Activated T-cell treated with anti-CD3 and anti-CD28 coated beads for 48 hours (primary cell): ENCODE measurements at regions not wholly inside any gene's neighbourhood (a gene's known extent, or its start where the extent isn't known, plus 50 kb on each side); places are given as distances from the start of the nearest gene placed in this dataset.

ENCODE experiments used
- DNase-seq: peaks from one replicate; pipeline ENCODE4 v3.0.0-alpha.2; 2020; ENCODE audit warnings: low read depth

- DNase-seq = no peak
These were observed 171.3 kb downstream of the C5orf15 start for GRCh38 chr5:133797167-133797566.

DNA sequence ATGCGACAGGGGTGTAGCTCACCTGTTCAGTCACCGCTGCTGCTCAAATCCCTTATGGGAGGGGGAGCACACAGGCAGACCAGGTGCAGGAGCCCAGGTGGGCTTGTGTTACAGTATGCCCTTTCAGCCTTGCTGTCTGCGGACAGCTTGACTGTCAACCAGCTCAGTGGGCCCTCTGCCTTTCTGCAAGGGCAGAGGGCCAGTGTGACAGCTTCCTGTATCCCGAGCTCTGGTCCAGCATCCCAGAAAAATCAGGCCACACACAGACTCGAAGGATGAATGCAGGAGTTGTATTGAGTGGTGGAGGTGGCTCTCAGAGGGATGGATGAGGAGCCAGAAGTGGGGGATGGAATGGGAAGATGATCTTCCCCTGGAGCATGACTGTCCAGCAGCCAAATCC is 172.2 kb downstream of the C5orf15 start:
- no peak for DNase-seq

DNA sequence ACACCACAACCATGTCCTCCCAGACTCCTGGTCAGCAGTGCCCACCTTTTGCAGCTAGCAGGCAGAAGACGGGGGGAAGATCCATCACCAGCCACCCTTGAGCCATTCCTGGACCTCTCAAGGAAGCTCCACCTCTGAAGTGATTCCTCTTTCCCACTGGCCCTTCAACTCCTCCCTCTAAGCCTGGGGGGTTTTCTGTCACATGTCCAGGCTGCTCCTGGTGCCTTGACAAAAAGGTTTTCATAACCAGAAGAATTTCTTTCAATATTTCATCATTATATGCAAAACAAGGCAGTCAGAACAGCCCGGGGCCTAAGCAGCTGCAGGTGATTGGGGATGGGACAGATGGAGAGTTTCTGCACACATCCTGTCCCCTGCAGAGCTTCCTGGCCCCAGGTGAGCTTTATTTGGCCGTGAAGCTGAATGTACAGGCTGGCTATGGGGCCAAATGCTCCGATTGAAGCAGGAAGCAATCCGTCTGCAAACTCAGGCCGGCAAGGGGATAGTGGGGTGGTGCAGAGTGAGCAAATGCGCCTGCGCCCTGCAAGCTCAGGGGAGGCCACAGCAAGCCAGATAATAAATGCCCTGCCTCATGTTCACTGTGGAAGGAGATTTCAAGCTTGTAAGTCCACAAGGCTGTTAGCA is 173.5 kb downstream of the C5orf15 start:
- DNase-seq = no peak

DNA sequence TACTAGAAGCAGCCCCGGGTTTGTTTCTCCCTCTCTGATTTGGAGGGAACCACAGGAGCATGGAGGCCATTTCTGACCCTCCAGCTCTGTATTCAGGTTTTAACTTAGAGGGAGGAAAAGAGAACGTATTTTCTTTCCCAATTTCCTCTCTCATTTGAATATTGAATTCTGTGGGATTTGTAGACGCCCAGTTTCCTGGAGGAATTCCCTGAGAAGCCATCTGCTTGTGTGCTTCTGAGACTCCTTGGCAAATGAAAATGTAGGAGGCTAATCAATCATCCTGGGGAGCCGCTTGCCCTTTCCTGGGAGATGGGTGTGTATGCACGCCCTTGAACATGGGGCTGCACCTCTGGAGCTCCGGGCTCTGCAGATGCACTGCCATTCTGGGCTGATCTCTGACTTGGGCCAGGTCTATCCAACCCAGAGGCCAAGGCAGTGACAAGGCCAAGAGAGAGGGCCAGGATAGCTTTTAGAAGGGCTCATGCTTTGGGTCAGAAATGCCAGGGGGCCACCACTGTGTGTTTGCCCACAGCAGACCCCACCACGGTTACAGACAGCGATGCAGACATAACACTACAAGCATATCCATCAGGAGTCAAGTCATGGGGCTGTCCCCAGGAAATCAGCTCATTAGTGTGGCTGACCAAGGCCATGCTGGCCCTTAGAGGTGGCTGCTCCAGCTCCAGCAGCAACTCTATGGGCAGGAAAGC is 174.5 kb downstream of the C5orf15 start:
- DNase-seq = no peak

GRCh38 chr5:133792655-133793054 is 175.8 kb downstream of the C5orf15 start:
- no peak for DNase-seq

DNA sequence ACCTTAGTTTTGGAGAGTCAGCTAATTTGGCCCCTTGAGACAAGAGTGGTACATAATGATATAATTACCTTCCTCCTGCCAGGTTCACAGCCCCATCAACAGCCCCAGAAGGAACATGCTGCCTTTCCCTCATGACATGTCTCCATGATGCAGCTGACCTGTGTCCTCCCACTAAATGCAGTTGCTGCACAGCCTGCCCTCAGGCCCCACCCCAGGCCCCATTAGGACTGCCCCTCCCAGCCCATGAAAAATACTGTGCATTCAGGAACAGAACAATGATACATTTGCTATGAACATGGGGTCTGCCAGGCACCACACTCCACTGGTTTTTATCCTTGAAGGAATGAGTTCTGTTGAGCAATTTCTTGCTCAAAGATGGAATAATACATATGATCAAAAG is 176.4 kb downstream of the C5orf15 start:
- DNase-seq = no peak

DNA sequence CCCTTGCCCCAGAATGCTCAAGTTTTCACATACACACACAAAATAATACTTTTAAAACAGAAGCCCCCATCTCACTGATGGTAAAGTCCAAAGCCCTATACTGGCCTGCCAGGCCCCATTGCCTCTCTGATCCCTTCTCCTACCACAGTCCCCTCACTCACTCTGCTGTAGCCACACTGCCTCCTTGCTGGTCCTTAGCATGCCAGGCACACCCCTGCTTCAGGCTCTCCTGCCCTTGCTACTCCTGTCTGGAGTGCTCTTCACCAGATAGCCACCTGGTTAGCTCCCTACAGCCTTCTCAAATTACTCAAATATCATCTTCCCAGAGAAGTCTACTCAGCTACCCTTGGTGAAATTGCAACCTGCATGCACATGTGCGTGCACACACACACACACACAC is 177.5 kb downstream of the C5orf15 start:
- no peak for DNase-seq

GRCh38 chr5:133789428-133789827 is 177.1 kb upstream of the FSTL4 start:
- DNase-seq = no peak

- DNase-seq = no peak
These were observed 175.8 kb upstream of the FSTL4 start for GRCh38 chr5:133788121-133788520.

GRCh38 chr5:133786420-133786819 is 174.1 kb upstream of the FSTL4 start:
- DNase-seq = no peak

- DNase-seq = no peak
These were observed 172.8 kb upstream of the FSTL4 start for GRCh38 chr5:133785182-133785581.

DNA sequence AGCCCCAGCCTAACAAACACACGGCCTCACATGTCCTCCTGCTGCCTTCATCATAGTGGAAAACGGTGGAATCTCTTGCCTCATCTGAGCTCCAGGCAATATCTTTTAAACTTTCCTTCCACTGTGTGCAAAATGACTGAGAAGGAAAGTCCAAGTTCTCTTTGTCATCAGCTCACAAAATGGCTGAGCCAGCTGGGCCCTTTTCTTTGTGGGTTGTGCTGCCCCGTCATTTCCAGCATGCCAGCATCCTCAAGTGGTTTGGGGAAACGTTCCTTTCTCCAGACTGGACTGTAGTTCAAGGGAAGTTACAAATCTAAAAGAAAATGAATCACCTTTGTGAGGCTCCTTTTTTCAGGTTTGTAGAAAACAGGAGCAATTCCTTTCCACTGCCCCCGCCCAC is 171.1 kb upstream of the FSTL4 start:
- no peak for DNase-seq

DNA sequence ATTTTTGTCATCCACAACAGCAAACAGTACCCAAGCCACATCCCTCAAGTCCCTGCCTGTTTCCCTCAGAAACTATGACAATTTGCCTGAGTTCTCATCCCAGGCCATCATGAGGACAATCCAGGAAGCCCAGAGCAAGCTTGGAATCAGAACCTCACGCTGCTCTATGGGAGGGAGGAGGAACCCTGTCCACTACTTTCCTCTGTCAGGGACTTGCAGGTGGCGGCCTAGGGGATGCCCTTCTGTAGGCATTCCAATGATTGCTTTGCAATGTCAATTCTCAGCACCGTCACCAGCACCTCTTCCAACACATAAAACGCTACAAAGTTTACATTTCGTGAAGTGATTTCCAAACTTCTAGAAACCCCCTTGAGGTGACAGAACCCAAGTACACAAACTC is 170.4 kb upstream of the FSTL4 start:
- no peak for DNase-seq

DNA sequence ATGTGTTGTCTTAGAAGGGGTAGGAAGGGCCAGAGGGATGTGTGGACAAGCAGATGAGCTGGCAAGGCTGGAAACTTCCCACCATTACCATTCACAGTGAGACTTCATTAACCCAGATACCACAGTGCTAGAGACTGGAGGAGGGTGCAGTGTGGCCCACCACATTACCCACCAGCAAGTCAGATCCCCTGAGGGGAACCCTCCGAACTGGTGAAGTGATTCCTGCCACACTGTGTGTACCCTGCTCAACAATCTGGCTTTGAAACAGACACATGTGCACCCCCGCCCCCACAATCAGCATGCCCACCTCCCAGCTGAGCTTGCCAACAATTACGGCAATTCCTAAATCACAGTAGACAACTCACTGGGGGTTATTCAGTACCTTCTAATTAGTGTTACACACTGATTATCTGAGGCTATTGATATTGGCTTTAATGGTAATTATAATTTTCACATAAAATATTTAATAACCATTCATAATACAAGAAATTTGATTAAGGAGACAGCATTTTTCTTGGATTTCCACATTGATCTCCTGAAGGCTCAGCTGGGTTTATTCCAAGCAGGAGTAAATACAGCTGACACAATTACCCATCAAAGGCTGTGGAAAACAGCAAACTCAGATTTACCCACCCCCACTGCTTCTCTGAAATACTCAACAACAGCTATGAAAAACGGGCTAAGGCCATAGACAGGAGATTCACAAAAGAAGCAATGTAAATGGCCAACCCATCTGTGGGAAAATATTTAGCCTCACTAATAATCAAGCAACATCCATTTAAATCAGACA is 169.3 kb upstream of the FSTL4 start:
- DNase-seq = no peak

DNA sequence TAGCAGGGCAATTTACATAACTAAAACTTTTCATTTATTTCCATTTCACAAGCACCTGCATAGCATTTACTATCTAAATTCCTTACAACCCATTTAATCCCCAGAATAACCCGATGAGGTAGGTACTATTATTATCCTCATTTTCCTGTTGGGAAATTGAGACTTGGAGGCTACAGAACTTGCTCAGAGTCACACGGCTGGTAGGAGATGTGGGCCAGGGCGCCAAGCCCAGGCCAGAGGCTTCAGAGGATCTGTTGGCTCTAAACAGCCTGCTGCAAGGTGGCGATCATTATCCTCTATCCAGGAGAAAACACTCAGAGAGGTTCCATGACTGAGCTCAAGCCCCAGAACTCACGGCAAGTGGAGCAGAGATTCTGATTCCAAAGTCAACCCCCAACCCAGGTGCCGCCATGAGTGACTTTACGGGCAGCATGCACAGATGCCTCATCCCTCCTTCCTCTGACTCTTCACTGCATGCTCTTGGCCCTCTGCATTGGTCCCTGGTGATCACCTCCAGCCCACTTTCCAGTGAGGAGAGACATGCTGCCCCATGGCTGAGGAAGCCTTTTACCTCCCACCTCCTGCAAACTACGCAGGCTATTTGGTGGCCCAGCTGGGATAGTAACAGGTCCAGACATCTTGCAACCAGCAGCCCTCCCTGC is 168.4 kb upstream of the FSTL4 start:
- no peak for DNase-seq

DNA sequence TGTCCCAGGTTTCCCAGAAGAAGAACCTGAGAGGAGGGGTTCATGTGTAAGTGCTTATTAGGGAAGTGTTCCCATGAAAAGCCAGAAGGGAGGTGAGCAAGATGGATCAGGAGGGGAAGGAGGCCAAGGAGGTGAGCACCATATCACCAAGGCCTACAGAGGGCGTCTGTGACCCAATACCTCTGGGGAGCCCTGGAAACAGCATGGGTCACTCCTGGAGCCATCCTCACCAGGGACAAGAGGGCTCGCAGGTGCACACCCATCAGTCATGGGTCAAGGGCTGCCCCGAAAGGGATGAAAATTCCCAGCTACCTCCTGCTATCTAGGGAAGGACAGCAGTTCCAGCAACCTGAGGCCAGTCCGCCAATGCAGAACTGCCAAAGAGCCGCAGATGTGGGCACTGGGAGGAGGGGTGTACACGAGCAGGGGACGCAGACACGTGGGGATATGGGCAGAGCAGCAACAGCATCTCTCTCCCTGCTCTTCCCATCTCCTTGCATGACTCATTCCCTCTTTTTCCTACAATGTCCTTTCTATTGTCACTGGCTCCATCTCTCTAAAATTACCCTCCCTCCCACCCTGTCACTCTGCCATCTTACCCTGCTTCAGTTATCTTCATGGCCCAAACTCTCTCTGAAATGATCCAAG is 167.6 kb upstream of the FSTL4 start:
- DNase-seq = no peak

DNA sequence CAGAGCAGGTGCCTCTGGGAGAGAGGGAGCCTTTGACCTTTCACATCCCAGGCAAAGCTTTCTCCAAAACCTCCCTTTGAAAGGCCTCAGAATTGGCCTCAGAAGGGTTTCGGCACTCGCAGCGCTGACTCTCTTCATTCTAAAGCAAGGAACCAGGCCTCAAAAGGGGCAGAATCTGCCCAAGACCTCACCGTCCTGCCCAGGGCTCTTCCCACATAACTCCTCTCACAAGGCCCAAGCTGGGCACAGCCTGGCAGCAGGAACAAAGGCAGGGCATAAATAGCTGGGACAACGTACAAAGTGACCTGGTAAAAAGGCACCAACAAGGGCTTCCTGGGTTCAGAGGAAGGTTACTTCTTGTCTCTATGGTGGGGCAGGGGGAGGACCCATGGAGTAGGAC is 166.3 kb upstream of the FSTL4 start:
- no peak for DNase-seq

GRCh38 chr5:133777951-133778350 is 165.6 kb upstream of the FSTL4 start:
- DNase-seq = no peak

DNA sequence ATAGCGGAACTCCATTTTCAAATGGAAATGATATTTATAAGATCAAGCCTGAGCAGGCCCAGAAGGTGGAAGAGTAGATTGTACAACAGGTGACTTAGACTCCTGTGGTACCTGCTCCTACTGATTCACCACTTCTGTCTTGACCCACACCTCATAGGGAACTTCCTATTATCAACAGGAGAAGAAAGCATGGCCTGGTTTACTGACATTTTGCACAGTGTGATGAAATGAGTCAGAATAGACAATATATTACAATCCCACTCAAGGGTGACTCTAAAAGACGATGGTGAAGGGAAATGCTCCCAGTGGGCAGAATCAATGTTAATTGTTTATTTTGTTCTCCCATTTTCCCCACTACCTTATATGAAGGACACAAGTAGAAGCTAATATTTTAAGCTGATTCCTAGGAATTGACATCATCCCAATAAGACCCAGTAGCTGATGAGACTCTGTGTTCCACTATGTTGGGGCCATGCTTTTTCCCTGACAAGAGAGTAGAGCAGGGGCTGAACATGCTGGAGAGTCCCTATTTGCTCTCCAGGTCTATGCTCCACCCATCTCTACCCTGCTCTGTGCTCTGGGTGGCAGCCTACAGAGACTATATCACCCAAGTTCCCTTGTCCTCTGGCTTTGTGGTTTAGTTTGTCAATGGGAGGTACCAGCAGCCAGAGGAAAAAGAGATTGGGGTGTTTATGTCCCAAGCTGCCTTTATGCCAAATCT is 163.4 kb upstream of the FSTL4 start:
- DNase-seq = no peak

DNA sequence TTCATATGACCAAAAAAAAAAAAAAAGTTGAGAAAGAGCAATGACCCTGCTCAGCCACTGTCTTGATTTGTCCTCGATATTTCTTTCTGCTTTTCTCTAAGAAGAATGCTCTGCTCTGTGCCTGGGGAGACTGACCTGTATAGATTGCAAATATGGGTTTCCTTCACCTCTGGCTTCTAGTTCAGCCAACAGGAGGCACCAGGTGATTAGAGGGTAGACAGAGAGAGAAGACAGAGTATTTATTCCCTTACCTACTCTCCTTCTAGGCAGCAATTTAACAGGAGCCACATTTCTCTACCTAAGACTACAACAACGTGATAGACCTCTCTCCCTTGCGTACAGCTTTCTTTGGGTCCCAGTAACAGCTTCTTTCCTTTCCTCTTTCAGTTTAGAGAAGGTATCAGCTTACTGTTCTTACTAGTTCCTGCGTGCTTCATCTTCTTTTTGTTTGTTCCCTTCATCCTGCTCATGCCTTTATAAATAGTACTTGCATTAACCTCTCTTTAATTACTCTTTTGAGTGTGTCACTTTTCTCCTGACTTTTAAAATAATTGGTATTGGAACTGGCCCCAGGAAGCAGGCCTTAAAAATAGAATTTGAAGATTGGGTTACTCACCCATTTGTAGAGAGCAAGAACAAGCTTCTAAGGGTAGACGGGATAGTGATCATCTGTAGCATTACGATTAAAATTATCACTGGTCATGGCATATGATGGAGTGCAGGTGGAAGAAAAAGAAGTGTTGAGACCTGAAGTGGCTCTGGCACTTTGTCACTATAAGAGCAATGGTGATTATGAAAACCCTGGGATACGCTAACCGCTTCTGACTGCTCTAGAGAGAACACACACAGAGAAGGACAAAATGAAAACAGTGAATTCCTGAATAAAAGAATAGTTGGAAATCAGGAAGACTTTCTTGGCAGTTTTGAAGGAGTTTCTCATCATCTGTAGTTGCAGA is 161.2 kb upstream of the FSTL4 start:
- DNase-seq = no peak
